Dedifferentiated amniotic fluid mesenchymal stem cell (primary cell): ENCODE measurements at regions not wholly inside any gene's neighbourhood (a gene's known extent, or its start where the extent isn't known, plus 50 kb on each side); places are given as distances from the start of the nearest gene placed in this dataset.
"Not testable (repeated sequence)": the region's sequence is repeated elsewhere in the genome, so short reads cannot be mapped to it uniquely, and the experiment has no call there.

Experiments used
- DNase-seq: peaks from one replicate; pipeline ENCODE4 v3.0.0-alpha.2; 2016; ENCODE audit errors: extremely low spot score

GRCh38 chr18:39172695-39173421, 1607.3 kb upstream of the CELF4 start:
- no peak for DNase-seq

GRCh38 chr18:39168723-39169122, 1603.1 kb upstream of the CELF4 start:
- no peak for DNase-seq

- no peak for DNase-seq
Measured at GRCh38 chr18:39167990-39168389, 1602.4 kb upstream of the CELF4 start.

DNA sequence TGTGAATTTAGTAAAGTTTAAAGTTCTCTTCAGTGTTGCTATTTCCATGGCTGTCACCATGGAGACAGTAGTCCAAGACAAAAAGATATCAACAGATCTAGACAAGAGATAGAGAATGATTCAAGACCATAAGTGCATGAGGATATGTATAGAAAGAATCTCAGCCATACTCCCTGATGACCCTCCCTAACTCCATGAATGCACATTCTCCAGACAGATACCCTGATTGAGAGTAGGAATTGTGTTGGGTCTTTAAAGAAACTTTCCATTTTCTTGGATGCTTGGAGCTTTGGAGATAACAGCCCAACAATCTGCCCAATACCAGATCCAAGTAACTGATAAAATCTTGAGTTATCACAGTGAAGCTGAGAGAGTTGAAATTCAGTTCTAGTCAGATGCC, 1601.2 kb upstream of the CELF4 start:
- no peak for DNase-seq

GRCh38 chr18:39162013-39162827, 1596.6 kb upstream of the CELF4 start:
- DNase-seq: no peak

GRCh38 chr18:39149211-39149806, 1583.7 kb upstream of the CELF4 start:
- no peak for DNase-seq

- no peak for DNase-seq
Measured at GRCh38 chr18:39134255-39134654, 1568.7 kb upstream of the CELF4 start.

DNA sequence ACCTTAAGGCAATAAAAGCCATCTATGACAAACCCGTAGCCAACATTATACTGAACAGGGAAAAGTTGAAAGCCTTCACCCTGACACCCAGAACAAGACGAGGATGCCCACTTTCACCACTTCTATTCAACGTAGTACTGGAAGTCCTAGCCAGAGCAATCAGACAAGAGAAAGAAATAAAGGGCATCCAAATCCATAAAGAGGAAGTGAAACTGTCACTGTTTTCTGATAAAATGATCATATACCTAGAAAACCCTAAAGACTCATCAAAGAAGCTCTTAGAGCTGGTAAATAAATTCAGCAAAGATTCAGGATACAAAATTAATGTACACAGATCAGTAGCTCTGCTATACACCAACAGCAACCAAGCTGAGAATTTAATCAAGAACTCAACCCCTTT, 1561.9 kb upstream of the CELF4 start:
- DNase-seq: not testable (repeated sequence)

DNA sequence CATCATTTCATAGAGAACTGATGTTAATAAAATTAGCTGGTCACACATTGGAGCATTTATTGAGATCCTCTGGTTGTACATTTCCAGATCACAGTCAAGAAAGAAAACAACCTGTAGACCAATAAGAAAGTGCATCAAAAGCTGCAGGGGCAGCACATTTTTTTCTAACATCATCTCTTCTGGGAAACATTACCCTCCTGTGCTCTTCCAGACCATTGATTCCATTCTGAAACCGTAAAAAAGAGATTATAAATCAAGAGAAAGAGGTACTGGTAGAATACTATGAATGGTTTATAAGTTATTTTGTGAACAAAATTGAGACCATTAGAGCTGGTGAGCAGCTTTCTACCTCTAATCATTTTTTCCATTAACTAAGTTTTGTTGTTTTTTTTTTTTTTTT, 1548.2 kb upstream of the CELF4 start:
- DNase-seq: no peak

DNA sequence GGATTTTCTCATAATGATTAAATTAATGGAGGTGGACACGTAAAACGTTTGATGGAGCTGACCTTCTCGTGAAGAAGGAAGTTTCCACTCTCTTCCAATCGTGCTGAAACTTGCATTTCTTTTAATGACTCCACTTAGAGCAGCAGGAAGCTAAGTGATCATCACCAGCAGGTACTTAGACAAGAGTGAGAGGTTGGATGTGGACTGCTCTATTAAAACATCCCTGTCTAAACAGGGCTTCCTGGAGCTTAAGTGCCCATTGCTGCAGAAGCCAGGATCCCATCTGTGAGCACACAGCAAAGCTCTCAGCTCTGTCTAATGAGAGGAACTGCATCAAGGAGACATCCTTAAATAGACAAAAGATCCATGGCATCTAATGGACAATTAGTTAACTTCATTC, 1539.5 kb upstream of the CELF4 start:
- no peak for DNase-seq

- no peak for DNase-seq
Measured at GRCh38 chr18:39072970-39073369, 1507.4 kb upstream of the CELF4 start.

DNA sequence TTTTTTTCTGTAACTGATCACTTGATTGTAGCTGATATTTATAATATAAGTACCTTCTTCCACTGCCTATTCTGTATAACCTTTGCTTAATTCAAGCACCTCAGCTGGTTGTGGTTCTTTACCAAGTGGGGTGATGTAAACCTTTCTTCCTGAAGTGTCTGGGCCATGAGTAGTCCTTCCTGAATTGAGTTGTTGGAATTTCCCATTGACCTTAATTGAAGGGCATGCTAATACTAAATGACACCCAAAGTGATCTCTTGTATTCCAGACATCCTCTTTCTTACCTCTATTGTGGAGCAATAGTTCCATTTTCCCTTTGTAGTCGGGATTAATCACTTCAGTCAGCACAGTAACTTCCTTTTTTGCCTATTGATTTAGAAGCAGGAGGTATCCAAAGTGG, 1496.8 kb upstream of the CELF4 start:
- DNase-seq: no peak

- no peak for DNase-seq
Measured at GRCh38 chr18:39058386-39059000, 1492.9 kb upstream of the CELF4 start.

GRCh38 chr18:39057423-39058064, 1491.9 kb upstream of the CELF4 start:
- no peak for DNase-seq

- DNase-seq: no peak
Measured at GRCh38 chr18:39053571-39053970, 1488.0 kb upstream of the CELF4 start.

DNA sequence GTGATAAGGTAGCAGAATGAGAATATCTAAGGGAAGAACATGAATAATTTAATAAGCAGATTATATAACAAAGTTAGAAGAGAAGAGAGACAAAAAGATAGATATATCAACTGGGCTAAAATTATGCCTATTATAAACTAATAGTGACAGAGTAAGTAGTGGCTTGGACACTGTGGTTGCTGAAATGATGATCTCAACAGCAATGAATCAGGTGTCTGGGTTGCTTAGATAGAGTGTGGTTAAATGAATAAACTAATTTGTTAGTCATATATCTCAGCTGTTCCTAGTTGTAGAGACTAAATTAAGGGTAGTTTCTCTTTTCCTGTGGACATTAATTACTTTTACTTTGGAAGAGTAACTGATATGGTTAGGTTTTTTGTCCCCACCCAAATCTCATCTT, 1485.4 kb upstream of the CELF4 start:
- DNase-seq: no peak

- no peak for DNase-seq
Measured at GRCh38 chr18:39039813-39040212, 1474.2 kb upstream of the CELF4 start.

- no peak for DNase-seq
Measured at GRCh38 chr18:39037925-39038324, 1472.3 kb upstream of the CELF4 start.

DNA sequence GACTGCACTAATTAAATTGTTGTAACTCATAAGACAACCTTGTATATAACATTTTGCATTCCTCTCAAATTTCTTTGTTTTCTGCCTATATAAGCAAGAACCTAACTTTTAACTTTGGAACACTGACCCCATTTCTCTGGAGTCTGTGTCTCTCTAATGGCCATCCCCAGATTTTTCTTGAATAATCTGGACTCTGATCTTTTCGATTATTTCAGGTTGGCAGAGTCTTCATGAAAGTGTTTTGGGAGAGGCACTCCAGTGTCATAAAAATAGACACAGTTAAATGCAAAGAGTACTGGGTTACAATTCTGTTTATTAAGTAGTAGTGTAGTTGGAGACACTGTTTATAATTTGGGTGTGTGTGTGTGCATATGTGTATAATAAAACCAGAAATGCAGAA, 1467.7 kb upstream of the CELF4 start:
- DNase-seq: no peak

DNA sequence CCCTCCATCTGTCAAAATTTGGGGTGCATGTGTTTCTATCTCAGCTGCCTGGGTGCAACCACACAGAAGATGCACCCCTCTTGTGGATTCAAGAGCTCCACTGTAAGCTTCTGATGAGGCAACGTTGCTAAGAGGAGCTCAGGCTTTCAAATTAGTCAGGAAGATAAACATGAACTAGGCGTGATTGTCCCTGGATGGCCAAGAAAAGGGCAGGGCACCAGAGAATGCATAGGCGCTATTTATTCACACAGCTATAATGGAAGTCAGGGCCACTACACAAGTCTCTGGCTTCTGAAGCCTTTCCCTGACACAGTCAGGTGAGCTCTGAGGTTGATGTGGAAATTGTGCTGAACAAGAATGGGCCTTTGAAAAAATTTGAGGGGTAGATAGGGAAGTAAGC, 1466.0 kb upstream of the CELF4 start:
- no peak for DNase-seq

DNA sequence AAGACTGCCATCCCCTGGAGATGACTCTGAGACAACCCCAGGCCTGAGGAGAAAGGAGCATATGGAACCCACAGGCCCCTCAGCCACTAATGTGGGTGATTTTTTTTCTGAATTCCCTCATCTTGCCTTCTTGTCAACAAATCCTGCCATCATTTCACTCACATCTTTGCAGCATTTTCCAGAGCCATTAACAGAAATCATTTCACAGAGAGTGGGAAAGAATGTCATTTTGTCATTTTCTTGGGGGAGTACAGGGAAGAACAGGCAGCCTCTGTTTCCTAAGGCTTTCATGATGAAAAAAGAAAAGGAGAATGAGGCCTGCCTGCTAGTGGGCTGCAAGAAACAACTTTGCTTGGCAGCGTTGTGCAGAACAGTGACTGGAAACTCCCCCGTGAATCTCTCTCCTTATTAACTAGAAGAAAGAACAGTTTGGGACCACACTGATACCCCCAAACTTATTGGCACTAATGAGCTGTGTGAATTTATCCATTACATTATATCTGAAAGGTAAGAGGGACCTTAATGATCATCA, 1464.6 kb upstream of the CELF4 start:
- DNase-seq: no peak

DNA sequence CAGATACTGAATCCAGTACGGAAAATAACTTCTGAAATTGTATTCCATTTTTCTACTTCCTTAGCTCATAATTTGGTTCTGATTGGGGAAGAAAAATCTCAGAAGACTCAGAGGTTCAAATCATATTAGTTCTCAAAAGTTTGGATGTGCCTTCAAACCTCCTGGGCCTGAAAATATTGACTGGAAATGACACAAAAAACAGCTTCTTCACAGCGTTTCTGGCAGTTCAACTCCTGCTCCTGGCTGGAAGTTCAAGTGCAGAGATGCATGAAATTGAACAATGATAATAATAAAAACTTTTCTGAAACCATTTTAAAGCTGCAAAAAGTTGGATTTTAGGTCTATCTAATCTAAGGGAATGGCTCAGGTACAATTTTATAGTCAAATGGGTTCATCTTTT, 1459.9 kb upstream of the CELF4 start:
- DNase-seq: no peak
